ENCODE measurements at regions not wholly inside any gene's neighbourhood (a gene's known extent, or its start where the extent isn't known, plus 50 kb on each side); places are given as distances from the start of the nearest gene placed in this dataset.

- DNase-seq (ENCODE audit: low read depth), result no peak
- H3K4me3 ChIP-seq (ENCODE audit: low read depth, low read length), result no peak overlapping the region
- no peak for TF ChIP-seq CTCF (conservative IDR thresholded peaks at IDR 0.05; ENCODE audit: low read depth, low read length)
Measured at GRCh38 chr13:50686551-50686950, 156.9 kb downstream of the DLEU7 start.

- TF ChIP-seq CTCF (conservative IDR thresholded peaks at IDR 0.05; ENCODE audit: low read depth, low read length), result no peak
- DNase-seq (ENCODE audit: low read depth), result no peak
- no peak overlapping the region for H3K4me3 ChIP-seq (ENCODE audit: low read depth, low read length)
Measured at GRCh38 chr13:50687545-50687944, 155.9 kb downstream of the DLEU7 start.

- TF ChIP-seq CTCF (conservative IDR thresholded peaks at IDR 0.05; ENCODE audit: low read depth, low read length), result no peak
- no peak overlapping the region for H3K4me3 ChIP-seq (ENCODE audit: low read depth, low read length)
- no peak for DNase-seq (ENCODE audit: low read depth)
Measured at GRCh38 chr13:50690006-50690405, 153.5 kb downstream of the DLEU7 start.

GRCh38 chr13:50691176-50691680, 152.3 kb downstream of the DLEU7 start:
- H3K4me3 ChIP-seq (ENCODE audit: low read depth, low read length), result no peak overlapping the region
- TF ChIP-seq CTCF (conservative IDR thresholded peaks at IDR 0.05; ENCODE audit: low read depth, low read length), result no peak
- no peak for DNase-seq (ENCODE audit: low read depth)

GRCh38 chr13:50691681-50692263, 151.7 kb downstream of the DLEU7 start:
- TF ChIP-seq CTCF (conservative IDR thresholded peaks at IDR 0.05; ENCODE audit: low read depth, low read length), result no peak
- no peak for DNase-seq (ENCODE audit: low read depth)
- H3K4me3 ChIP-seq (ENCODE audit: low read depth, low read length), result no peak overlapping the region

- TF ChIP-seq CTCF (conservative IDR thresholded peaks at IDR 0.05; ENCODE audit: low read depth, low read length), result no peak
- DNase-seq (ENCODE audit: low read depth), result no peak
- no peak overlapping the region for H3K4me3 ChIP-seq (ENCODE audit: low read depth, low read length)
Measured at GRCh38 chr13:50692396-50692915, 151.0 kb downstream of the DLEU7 start.

GRCh38 chr13:50693727-50694126, 149.8 kb downstream of the DLEU7 start:
- no peak overlapping the region for H3K4me3 ChIP-seq (ENCODE audit: low read depth, low read length)
- DNase-seq (ENCODE audit: low read depth), result no peak
- no peak for TF ChIP-seq CTCF (conservative IDR thresholded peaks at IDR 0.05; ENCODE audit: low read depth, low read length)

Data from epithelial cell of proximal tubule (primary cell).